Chondrocyte (in vitro differentiated cells): ENCODE measurements at regions not wholly inside any gene's neighbourhood (a gene's known extent, or its start where the extent isn't known, plus 50 kb on each side); places are given as distances from the start of the nearest gene placed in this dataset.

Experiments used
- DNase-seq: peaks from one replicate; pipeline ENCODE4 v3.0.0; 2021; ENCODE audit warnings: mixed read lengths, low spot score
- H3K27ac Mint-ChIP-seq: one replicate; pipeline ENCODE4 v1.8.0; 2021; ENCODE audit warnings: mild to moderate bottlenecking, moderate library complexity, mixed read lengths; ENCODE audit not compliant: unreplicated experiment
- H3K27me3 Mint-ChIP-seq: 2 replicates; pipeline ENCODE4 v1.8.0; 2021; ENCODE audit warnings: low read depth, mixed read lengths
- H3K36me3 Mint-ChIP-seq: 2 replicates; pipeline ENCODE4 v1.8.0; 2021; ENCODE audit warnings: low read depth, mixed read lengths
- H3K4me1 Mint-ChIP-seq: 2 replicates; pipeline ENCODE4 v1.8.0; 2021; ENCODE audit warnings: low read depth, mild to moderate bottlenecking, mixed read lengths
- H3K4me3 Mint-ChIP-seq: one replicate; pipeline ENCODE4 v1.8.0; 2021; ENCODE audit warnings: mild to moderate bottlenecking, moderate library complexity, mixed read lengths; ENCODE audit not compliant: unreplicated experiment
- H3K9me3 Mint-ChIP-seq: 2 replicates; pipeline ENCODE4 v1.8.0; 2021; ENCODE audit warnings: low read depth, mixed read lengths
- CTCF ChIP-seq: fragments of 200-600 bp; sonication (generic); IDR thresholded peaks from 2 replicates; pipeline ENCODE4 v1.5.0; 2021; ENCODE audit warnings: antibody characterized with exemption, mild to moderate bottlenecking, moderate library complexity

- Mint-ChIP-seq H3K27ac (no peak overlapping the region), H3K27me3 (no peaks in the 10 kb centered on the region), H3K4me1 (no peaks in the 10 kb centered on the region), H3K36me3 (no peaks in the 10 kb centered on the region), H3K9me3 (peaks cover 8% of the 10 kb centered on the region), H3K4me3 (no peak overlapping the region)
- DNase-seq = no peak
- no peak for TF ChIP-seq CTCF
Measured at GRCh38 chr11:133595998-133596590, 63.8 kb upstream of the OPCML start.

DNA sequence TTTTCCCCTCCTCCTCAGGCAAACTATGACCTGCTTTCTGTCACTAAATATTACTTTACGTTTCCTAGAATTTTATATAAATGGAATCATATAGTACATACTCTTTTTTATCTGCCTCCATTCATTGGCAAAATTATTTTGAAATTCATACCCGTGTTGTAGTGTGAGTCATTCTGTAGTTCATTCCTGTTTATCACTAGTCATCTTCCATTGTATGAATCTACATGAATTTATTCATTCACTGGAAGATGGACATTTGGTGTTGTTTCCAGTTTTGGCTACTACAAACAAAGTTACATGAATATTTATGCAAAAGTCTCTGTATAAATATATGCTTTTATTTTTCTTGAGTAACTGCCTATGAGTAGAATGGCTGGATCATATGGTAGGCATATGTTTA, 60.7 kb upstream of the OPCML start:
- Mint-ChIP-seq H3K4me1 (no peaks in the 10 kb centered on the region), H3K4me3 (no peak overlapping the region), H3K36me3 (no peaks in the 10 kb centered on the region), H3K9me3 (peaks cover 8% of the 10 kb centered on the region), H3K27ac (no peak overlapping the region), H3K27me3 (no peaks in the 10 kb centered on the region)
- no peak for TF ChIP-seq CTCF
- no peak for DNase-seq

GRCh38 chr11:133586903-133587517, 54.7 kb upstream of the OPCML start:
- Mint-ChIP-seq H3K4me1 (no peaks in the 10 kb centered on the region), H3K27ac (no peak overlapping the region), H3K27me3 (no peaks in the 10 kb centered on the region), H3K36me3 (no peaks in the 10 kb centered on the region), H3K4me3 (no peak overlapping the region), H3K9me3 (peaks cover 9% of the 10 kb centered on the region)
- no peak for TF ChIP-seq CTCF
- no peak for DNase-seq

DNA sequence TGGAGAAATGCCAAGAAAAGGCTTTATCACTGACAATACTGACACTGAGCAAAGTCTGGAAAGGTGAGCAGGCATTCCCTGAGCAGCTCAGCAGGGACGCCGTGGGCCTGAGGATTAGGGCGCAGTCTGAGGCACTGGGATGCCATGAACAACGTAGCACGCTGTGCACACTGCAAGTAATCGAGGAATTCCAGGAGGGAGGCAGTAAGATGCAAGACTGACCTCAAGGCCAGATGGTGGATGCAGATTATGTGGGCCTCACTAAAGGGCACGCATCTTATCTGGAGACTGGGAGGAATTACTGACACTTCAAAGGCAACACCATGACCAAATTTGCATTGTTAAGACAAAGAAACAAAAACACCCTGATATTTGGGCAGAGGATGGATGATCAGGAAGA, 50.4 kb upstream of the OPCML start:
- H3K4me3 Mint-ChIP-seq = no peak overlapping the region

DNA sequence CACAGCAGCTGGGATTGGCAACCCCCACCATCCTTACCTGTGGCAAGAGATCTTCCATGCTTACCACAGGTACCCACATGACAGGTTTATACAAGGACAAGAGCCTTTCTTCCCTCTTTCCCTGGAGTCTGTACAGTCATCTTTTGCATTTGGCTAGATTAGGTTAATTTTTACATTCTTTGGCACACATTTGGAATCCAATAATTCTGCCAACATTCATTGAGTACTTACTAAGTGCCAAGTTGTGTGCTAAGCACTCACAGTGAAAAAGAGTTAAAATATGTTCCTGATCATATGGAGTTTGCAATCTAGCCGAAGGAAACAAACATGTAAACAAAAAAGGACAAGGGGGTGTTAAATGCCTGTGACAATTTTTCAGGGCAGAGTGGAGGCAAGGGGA, 50.0 kb upstream of the OPCML start:
- TF ChIP-seq CTCF = no peak
- Mint-ChIP-seq H3K27me3 (no peaks in the 10 kb centered on the region), H3K36me3 (no peaks in the 10 kb centered on the region), H3K9me3 (peaks cover 9% of the 10 kb centered on the region), H3K27ac (no peak overlapping the region), H3K4me3 (no peak overlapping the region), H3K4me1 (no peaks in the 10 kb centered on the region)
- DNase-seq = no peak

More for the DNA sequence above, 50.4 kb upstream of the OPCML start:
- no peaks in the 10 kb centered on the region for H3K4me1 Mint-ChIP-seq
- H3K36me3 Mint-ChIP-seq = no peaks in the 10 kb centered on the region
- no peak for TF ChIP-seq CTCF
- H3K9me3 Mint-ChIP-seq = peaks cover 9% of the 10 kb centered on the region
- no peak overlapping the region for H3K27ac Mint-ChIP-seq
- no peak for DNase-seq
- H3K27me3 Mint-ChIP-seq = no peaks in the 10 kb centered on the region
